Stimulated activated CD4-positive, alpha-beta T cell treated with anti-CD3 and anti-CD28 coated beads, Interleukin-15, amount 100 ng/mL, for 48 hours (primary cell): ENCODE measurements at regions not wholly inside any gene's neighbourhood (a gene's known extent, or its start where the extent isn't known, plus 50 kb on each side); places are given as distances from the start of the nearest gene placed in this dataset.

Source experiments
- DNase-seq, 2 donors: peaks; one replicate each; pipeline ENCODE4 v3.0.0-alpha.2; 2020; ENCODE audit warnings: low read depth in 2 of 2

DNA sequence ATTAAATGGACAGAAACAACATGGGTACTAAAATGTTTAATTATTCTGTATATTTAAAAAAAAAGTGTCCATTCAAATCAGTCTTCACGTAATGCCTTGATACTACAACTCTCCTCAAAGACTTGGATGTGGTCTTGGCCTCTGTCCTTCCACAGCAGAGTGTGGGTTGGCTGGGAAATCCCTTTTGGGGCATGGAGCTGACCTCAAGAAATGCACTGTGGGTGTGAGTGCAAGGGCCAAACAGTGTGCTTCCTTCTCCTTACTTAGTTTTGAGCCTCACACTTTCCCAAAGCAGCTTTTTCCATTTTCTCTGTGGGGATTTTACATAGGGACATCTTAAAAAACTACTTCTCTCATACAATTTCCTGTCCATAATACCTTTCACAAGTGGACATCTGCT, 607.4 kb downstream of the EFNB2 start:
- no peak for DNase-seq

DNA sequence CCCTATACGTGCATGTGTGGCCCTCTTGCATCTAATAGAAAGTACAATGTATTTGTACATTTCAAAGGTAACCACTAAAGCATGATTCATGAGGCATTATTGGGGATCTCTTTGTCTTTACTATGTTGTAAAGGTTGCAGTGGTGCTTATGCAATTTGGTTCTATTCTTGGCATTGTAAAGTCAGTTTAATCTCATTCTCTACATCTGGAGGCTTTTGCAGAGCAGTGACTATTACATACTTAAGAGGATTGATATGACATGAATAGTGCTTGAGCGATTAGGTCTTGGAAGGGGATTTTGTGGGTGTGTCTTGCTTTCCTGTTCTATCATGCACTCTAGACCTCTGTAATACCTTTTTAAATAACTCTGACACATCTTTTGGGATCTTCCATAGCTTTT, 610.0 kb downstream of the EFNB2 start:
- DNase-seq: no peak

DNA sequence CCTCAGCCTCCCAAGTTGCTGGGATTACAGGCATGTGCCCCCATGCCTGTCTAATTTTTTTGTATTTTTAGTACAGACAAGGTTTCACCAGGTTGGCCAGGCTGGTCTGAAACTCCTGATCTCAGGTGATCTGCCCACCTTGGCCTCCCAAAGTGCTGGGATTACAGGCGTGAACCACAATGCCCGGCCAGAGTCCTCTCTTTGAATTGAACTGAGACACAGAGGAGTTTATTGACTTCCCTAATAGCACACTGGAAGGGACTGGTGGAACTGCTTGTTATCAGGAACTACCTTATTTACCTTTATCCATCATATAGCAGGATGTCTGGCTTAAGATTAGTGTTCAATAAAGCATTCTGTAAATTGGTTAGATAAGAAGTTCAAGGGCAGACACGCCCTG, 613.8 kb downstream of the EFNB2 start:
- no peak for DNase-seq

DNA sequence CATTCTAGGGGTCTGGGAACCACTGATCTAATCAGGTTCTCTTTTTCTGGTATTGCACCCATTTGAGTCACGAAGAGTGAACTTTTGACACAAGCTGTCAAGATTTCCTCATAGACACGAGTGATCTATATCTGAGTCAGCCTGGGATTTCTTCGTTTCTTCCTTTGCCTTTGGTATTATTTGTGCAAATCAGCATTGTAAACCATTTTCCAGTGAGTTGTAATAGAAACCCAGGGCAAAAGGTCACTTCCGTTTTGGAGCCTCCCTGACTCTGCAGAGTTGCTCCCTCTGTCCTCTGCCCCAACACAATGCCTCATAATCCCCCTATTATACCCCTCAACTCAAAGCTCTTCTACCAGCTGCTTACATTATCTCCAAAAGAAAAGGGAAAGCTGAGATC, 615.1 kb downstream of the EFNB2 start:
- DNase-seq: no peak

DNA sequence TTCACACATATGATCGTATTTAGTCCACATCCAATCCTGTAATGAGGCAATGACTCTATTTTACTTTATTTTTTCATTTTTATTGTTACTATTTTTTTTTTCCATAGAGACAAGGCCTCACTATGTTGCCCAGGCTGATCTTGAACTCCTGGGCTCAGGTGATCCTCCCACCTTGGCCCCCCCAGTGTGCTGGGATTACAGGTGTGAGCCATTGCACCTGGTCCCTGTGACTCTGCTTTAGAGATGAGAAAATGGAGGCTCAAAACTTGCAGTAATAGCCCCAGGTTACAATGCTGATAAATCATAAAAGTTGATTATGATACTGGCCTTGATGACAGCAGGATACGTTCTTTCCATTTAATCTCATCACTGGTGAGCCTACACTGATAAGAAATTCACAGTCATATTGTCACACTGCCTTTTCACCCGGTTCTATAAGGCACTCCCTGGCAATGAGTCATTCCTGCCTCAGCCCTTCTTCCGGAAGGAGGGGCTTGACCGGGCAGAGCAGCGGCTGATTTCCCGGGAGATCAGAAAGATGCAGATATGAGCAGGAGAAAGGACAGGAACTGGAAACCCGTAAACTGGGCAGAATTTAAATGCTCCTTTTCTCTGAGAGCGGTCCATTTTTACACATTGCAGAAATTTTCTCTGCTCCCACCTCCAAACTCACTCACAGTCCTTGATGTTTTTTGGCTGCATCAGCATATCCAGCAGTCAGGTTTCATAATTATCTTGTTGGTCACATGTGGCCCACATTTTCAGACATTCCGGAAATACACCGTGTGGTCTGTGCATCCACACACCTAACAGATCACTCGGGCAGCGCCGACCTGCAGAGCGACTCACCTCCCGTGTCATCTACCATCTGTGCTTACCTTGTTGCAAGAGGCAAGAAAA, 616.4 kb downstream of the EFNB2 start:
- DNase-seq: no peak

DNA sequence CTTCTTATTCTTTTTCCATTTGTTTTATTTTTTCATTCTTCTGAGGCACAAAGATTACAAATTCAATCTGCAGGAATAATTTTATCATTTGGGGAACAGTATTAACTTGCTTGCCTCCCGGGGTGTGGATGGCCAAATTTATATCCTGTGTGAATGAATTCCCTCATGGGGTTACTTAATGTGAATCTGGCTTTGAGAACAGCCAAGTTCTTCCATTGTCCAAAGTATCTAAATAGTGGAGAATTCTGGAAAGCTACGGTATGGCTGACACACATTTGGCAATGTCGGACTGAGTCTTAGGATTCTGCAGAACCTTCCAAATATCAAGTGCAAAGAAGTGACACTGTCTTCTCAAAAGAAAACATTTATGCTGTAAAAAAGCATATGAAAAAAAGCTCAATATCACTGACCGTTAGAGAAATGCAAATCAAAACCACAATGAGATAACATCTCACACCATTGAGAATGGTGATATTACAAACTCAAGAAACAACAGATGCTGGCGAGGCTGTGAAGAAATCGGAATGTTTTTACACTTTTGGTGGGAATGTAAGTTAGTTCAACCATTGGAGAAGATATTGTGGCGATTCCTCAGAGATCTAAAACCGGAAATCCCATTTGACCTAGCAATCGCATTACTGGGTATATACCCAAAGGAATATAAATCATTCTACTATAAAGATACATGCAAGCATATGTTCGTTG, 620.2 kb downstream of the EFNB2 start:
- no peak for DNase-seq

DNA sequence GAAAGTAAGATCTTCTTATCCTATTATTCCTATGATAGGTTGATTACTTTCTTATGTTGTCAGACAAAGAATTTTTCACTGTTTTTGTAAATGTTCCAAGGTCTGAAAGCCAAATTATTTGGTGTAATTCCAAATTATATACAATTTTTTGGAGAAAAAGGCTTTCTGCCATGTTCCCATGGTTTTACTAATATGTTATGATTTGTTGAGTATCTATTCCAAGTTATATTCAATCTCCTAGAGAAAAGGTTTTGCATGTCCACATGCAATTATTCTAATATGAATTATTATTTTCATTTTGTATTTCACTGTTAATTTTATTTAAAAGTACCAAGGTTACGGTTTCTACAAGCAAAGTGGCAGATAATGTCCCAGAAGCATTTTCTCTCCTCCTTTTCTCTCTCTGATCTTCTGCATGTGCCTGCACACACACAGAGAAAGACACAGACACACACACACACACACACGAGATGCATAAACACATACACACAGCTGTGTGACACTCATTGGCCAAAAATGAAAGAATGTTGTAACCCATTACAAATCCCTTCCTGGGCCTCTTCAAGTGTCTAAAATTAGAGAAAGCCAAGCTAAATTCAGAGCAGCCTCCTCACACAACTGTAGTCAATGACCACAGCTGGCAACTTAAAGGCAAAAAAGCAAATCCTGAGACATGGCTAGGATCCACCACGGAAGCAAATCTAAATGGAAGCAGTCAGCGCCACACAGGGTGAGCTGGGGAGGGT, 621.0 kb downstream of the EFNB2 start:
- DNase-seq: no peak

DNA sequence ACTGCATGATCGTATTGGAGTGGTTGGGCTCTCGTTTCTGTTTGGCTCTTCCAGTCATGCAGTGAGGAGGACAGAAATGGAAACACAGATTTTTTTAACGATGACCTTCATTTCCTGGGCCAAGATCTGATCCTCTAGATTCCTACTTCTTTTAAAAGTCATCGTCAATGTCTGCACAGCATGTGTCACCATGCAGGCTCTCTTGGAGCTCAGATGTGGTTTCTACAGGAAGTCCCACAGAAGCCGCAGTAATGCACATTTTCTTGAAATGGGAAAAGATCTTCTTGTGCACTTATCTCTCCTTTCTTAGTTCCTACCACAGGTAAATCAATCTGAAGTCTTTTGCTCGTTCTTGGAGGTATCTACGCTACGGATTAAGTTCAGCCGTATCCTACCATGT, 626.9 kb downstream of the EFNB2 start:
- DNase-seq: no peak

DNA sequence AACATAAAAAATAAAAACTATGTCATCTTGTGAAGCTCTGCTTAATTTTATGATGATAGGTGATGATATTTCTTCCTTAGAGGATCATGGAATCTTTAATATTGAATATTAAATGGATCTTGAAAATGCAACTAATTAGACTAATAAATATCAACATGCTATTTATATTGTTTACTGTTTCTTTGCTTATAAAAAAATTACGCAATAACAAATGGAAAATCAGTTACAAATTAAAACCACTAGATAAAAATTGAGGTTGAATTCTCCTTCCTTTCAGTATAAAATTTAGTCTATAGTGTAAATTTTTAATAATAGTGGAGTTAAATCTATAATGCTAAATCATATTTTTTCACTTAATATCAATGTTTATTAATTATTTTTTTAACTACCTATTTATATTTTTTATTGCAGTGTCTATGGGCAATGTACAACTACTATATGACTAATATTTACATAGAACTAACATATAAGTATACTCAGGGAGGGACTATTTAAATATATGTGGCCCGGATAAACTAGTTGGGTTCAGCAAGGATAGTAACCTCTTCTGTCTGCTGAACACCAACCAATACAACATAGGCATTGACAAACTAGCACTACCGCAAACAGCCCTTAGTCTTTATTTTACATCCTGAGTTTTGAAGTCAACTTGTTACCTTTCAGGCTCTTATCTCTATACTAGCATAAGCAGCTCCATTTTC, 628.0 kb downstream of the EFNB2 start:
- DNase-seq: no peak

DNA sequence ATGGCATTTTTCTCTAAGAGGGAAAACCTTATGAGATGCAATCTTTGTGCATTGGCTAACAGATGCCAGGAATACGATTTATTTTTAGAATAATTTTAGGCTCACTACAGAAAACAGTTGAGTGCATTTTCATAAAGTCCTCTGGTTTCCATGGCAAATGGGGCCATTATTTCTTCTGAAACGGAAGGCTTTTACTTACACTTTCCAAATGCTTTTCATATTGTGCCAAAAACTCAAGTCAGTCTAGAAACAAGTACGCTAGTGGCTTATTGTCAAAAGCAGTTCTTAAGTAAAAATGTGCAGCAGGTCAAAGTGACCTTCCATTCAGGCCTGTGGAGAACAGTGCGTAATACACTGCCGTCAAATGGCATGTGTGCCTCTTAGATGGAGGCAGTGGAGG, 628.7 kb downstream of the EFNB2 start:
- no peak for DNase-seq

DNA sequence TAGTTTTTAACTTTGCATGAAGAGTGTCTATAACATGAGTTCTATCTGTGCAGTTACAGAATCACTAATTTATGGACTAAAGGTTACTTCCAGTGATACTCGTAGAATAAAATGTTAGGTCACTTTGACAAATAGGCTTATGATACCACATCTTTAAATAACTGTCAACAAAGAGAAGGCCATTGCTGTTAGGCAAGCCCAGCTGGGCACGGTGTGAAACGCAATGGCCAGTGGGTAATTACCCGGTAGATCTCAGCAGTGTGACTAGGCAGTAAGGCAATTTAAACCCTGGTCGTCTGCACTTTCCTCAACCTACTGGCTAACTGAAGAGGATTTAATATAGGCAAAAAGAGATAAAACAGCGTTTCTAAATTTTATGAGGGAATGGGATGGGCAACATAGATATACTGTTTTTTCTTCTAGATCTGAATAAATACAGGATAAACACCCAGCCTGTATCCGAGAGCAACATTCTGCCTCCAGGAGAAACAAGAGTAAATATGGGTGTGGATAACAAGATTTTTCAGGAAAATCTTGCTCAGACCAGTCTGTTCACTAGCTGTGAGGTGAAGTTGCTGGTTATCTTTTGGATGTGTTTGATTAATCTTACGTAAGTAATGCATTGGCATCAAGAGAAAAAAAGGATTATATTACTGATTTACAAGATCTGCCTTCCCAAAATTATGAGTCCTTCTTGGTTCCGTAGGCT, 631.3 kb downstream of the EFNB2 start:
- no peak for DNase-seq

DNA sequence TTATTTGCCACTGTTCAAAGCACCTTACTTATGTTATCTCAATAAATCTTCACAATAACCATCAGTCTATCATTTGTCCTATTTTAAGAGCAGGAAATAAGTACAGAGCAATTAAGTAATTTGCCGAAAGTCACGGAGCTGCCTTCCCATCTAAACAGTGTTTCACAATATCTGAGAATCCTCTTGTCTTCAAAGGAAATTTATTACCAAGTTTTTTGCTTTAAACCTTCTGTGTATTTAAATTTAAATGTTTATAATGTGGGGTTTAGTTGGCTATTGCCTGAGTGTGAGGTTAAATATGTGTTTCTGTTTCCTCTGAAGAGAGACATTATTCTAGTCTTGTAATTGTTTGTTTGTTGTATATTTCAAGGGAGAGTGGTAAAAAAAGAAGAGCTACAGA, 633.1 kb downstream of the EFNB2 start:
- DNase-seq: no peak

DNA sequence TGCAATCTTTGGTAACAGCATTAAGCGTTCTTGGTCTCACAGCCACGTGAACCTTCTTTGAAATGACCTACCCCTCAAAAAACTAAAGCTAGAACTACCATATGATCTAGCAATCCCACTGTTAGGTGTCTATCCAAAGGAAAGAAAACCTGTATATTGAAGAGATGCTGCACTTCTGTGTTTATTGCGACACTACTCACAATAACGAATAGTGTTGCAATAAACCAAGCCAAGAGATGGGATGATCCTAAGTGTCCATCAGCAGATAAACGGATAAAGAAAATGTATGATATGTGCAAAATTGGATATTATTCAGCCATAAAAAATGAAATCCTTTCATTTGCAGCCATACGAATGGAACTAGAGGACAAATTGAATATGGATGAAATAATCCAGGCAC, 637.9 kb downstream of the EFNB2 start:
- no peak for DNase-seq

DNA sequence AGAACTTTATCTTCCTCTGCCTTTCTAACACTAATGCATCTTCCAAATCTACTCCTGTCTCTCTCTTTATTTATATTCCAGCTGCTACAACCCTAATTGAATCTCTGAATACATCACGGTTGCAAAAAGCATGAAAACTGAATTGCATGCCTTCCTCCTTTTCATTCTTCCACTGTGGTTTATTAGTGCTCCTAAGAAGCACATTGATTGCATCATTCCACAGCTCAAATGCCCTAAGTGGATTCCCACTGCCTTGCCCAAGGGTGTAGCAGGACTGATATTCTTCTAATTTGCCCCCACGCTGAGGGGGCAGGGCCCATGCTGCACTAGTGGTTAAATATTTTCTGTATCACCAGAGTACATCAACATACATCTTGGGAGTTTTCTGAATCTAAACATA, 640.8 kb downstream of the EFNB2 start:
- DNase-seq: no peak

DNA sequence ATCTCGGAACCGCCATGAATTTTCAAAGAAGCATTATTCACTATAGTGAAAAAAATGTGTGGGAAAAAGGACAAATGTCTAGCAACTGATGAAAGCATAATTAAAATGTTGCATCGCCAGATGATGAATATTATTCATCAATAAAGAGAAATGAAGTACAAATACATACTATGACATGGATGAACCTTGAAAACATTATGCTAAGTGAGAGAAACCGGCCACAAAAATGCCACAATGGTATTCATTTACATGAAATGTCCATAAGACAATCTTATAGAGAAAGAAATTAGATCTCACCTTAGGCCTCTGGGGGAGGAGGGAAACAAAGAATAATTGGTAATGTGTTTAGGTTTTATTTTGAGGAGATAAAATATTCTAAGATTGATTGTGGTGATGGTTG, 645.0 kb downstream of the EFNB2 start:
- DNase-seq: no peak

DNA sequence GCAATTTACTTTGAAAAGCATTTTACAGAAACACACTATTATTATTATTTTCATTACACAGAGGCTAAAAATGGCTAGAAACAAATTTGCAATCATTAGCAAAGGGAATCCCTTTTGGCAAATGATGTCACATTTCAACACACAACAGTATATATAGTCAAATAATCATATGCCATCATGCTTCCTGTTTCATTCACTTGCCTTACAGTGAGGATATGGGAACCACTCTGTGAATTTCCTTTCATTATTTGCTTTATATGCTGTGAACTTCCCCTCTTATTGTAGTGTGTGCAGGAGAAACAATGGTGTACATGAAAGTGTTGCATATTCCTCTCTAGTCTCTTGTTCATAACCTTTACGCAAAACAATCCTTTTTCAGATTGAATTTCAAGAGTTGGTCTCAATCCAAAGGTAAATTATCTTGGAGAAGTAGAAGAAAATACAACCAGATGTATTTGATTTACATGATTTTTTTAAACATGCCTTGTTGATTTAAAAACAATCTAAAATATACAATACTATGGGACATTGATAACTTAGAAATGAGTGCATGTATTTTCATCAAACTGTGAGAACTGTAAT, 657.3 kb downstream of the EFNB2 start:
- DNase-seq: no peak

DNA sequence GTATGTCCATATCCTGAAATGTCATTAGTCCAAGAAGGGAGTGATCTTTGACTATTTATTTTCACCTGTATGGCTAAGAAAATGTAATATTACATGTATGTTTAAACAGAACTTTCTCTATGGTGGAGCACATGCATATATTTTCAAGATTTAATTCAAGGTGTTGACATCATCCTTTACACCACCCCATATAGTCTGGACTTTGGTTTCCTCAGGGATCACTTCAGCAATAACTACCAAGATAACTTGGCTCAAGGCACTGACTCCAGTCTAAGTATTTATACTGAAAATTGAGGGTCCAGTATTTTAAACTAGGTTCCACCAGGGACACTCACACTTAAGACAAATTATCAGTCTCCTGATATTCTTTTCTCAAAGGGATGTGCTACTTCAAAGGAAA, 660.6 kb downstream of the EFNB2 start:
- DNase-seq: no peak

DNA sequence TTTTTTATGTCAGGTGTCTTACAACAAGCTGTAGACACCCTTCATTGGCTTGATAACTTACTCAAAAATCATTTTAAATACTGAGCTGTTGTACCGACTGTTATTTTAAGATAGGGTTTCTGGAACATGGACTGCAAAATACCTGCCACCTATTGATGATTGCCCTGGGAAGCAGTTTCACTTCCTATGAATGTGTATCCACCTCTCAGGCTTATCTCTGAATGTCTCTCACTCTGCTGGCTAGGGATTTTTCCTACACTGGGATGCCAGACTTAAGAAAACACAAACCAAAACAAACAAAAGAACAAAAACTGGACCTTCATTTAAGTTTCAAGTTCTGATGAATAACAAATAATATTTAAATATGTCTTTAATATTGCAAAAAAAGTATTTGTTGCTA, 663.7 kb downstream of the EFNB2 start:
- no peak for DNase-seq

DNA sequence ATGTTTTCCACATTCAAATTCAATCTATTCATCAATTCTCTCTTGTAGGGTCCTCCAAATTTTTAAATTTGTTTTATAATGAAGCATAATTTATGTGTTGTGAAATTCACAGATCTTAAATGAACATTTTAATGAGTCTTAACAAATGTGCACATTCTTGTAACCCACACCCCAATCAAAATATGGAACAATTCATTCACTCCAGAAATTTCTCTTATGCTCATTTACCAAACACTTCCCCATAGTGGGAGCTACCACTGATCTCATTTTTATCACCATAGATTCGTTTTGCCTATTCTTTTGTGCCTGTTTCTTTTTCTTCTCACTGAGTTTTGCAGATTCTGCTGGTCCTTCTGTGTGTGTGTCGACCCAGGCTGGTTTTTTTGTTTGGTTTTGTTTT, 664.1 kb downstream of the EFNB2 start:
- no peak for DNase-seq

DNA sequence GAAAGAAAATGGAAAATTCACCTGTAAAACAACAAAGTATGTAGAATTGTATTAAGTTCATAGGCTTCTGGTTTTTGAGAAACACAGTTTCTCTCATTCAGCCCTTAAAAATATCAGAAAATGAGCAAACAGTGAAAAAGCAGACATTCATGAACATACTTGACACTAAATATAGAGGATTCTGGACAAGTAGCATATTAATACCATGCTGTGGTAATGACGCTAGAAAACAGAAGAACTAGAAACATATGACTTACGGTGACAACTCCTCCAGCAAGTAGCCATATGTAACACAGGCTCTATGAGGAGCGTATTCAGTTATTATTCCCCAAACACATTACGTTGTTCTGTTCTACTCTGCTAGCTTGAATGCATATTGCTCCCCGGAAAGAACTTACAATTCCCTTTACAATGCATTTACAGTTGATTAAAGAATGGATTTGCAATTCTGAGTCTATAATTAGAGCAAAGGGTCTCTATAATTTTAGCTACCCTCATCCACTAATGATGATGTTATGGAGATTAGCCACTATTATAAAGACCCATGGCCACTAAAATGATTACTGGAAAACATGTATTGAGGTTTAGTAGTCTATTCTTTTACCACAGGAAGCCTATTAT, 672.1 kb downstream of the EFNB2 start:
- DNase-seq: no peak

DNA sequence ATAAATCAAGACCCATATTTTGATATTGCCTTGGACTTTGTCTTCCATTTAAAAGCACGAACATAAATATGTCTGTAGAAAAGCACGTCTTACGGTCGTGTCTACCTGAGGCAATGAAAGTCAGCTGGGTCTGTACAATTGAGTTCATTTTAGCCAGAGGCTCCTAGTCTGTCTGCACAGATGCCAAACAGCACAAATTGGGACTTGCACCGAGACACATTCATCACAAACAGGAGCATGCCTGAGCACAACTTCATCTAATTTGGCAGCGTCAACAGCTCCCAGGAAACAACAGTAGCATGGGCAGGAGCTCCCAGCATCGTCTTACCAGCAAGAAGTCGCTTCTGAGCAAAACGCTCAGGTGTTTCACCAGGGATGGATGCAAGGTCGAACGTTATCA, 687.0 kb downstream of the EFNB2 start:
- DNase-seq: no peak
